ENCODE measurements at regions not wholly inside any gene's neighbourhood (a gene's known extent, or its start where the extent isn't known, plus 50 kb on each side); places are given as distances from the start of the nearest gene placed in this dataset.
A peak's percentile ranks its signal among the peaks of the same experiment; 100 is the strongest.
"Not testable (repeated sequence)": the region's sequence is repeated elsewhere in the genome, so short reads cannot be mapped to it uniquely, and the experiment has no call there.

DNA sequence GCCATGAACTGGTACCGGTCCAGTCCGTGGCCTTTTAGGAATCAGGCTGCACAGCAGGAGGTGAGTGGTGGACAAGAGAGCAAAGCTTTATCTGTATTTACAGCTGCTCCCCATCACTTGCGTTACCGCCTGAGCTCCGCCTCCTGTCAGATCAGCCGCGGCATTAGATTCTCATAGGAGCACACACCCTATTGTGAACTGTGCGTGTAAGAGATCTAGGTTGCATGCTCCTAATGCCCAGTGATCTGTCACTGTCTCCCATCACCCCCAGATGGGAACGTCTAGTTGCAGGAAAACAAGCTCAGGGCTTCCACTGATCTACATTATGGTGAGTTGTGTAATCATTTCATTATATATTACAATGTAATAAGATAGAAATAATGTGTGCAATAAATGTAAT lies 319.9 kb upstream of the NOTCH2NLA start:
- H4K20me1 ChIP-seq (replicated peaks; ENCODE audit: control insufficient read depth, insufficient read depth, low read length); CTCF ChIA-PET (ENCODE audit: low intra/inter-chr PET ratio); H3K4me1 ChIP-seq (replicated peaks in 1 of 2; ENCODE audit: control insufficient read depth in 2 of 2, insufficient read depth in 2 of 2, low read length in 2 of 2); H3K9me1 ChIP-seq (ENCODE audit: control insufficient read depth, insufficient read depth, low read length); H3K4me2 ChIP-seq (ENCODE audit: insufficient read depth, low read length); H2AFZ ChIP-seq (ENCODE audit: low read depth, low read length); in situ Hi-C loops (cut with MboI); H3K27me3 ChIP-seq (ENCODE audit: control insufficient read depth in 2 of 2, insufficient read depth in 2 of 2, low read length in 2 of 2); H3K27ac ChIP-seq (ENCODE audit: extremely low read depth, low read depth, low read length); H3K79me2 ChIP-seq (ENCODE audit: control insufficient read depth, insufficient read depth, low read length); H3K36me3 ChIP-seq (ENCODE audit: control insufficient read depth, insufficient read depth, low read length); FAIRE-seq; ATAC-seq; POLR2A ChIA-PET; BruUV-seq (replicated peaks); H3K9me3 ChIP-seq (replicated peaks; ENCODE audit: control insufficient read depth, insufficient read depth, low read depth, low read length); H3K9ac ChIP-seq (ENCODE audit: insufficient read depth in 1 of 2, low read depth in 2 of 2, low read length in 2 of 2); H3K4me3 ChIP-seq; intact Hi-C loops (cut with micrococcal nuclease): not testable (repeated sequence)
- DNase-seq (ENCODE audit: extremely low read depth in 1 of 4, low spot score in 3 of 4): peak in 1 of 4 experiments; percentile 0
- 0% methylated on average over 5 of the region's 9 CpGs for WGBS (ENCODE audit: insufficient coverage, low coverage, missing lambda C conversion rate)

DNA sequence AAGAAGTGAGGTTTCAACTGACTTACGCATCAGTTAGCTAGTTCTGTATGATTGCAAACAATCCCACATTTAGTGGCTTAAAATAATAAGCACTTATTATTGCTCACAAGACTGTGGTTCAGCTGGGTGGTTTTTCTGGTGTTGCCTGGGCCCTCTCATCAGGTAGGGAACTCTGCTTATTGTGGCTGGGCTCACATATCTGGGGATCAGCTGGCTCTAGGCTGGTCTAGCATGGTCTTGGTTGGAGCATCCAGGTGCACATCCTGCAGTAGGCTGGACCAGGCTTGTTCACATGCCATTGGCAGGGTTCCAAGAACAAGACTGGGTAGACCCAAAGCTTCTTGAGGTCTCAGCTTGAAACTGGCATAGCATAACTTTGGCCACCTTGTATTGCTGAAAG lies 317.4 kb upstream of the NOTCH2NLA start:
- WGBS (ENCODE audit: insufficient coverage, low coverage, missing lambda C conversion rate): no CpG with 5 or more reads among the region's 1 CpG
- H3K27me3 ChIP-seq (ENCODE audit: control insufficient read depth in 2 of 2, insufficient read depth in 2 of 2, low read length in 2 of 2); intact Hi-C loops (cut with micrococcal nuclease); H2AFZ ChIP-seq (ENCODE audit: low read depth, low read length); CTCF ChIA-PET (ENCODE audit: low intra/inter-chr PET ratio); H3K4me2 ChIP-seq (ENCODE audit: insufficient read depth, low read length); H4K20me1 ChIP-seq (replicated peaks; ENCODE audit: control insufficient read depth, insufficient read depth, low read length); H3K9me1 ChIP-seq (ENCODE audit: control insufficient read depth, insufficient read depth, low read length); H3K9ac ChIP-seq (ENCODE audit: insufficient read depth in 1 of 2, low read depth in 2 of 2, low read length in 2 of 2); H3K27ac ChIP-seq (ENCODE audit: extremely low read depth, low read depth, low read length); POLR2A ChIA-PET; ATAC-seq; DNase-seq (ENCODE audit: extremely low read depth in 1 of 4, low spot score in 3 of 4); H3K9me3 ChIP-seq (replicated peaks; ENCODE audit: control insufficient read depth, insufficient read depth, low read depth, low read length); H3K36me3 ChIP-seq (ENCODE audit: control insufficient read depth, insufficient read depth, low read length); H3K79me2 ChIP-seq (ENCODE audit: control insufficient read depth, insufficient read depth, low read length); H3K4me3 ChIP-seq; BruUV-seq (replicated peaks); H3K4me1 ChIP-seq (replicated peaks in 1 of 2; ENCODE audit: control insufficient read depth in 2 of 2, insufficient read depth in 2 of 2, low read length in 2 of 2); in situ Hi-C loops (cut with MboI); FAIRE-seq: not testable (repeated sequence)

DNA sequence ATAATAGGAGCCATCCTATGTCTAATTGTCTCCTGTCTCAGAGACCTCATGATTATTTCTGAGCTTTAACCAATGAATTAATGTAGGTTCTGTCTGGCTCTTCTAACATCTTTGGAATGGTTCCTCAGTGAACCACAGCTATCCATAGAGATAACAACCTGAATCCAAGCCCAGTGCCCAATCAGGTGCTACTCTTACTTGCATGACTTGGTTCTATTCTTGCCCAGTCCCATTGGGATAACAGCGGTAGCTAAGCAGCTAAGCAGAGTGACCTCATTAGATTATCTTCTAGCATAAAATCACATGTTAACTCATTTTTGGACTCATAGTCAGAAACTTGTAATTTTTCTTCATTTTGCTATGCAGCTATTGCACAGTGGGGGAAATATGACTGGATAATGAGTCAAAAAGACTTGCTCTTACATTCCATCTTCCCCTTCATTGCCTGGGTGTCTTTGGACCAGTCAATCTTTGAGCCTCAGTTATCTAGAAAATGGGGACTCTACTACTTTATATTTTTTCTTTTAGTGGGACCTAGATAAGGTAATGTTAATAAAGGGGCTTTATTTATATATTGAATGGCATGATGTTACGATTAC lies 309.1 kb upstream of the NOTCH2NLA start:
- H2AFZ ChIP-seq (ENCODE audit: low read depth, low read length); H3K4me1 ChIP-seq (replicated peaks in 1 of 2; ENCODE audit: control insufficient read depth in 2 of 2, insufficient read depth in 2 of 2, low read length in 2 of 2); POLR2A ChIA-PET; DNase-seq (ENCODE audit: extremely low read depth in 1 of 4, low spot score in 3 of 4); H3K9me1 ChIP-seq (ENCODE audit: control insufficient read depth, insufficient read depth, low read length); H3K79me2 ChIP-seq (ENCODE audit: control insufficient read depth, insufficient read depth, low read length); H4K20me1 ChIP-seq (replicated peaks; ENCODE audit: control insufficient read depth, insufficient read depth, low read length); H3K4me3 ChIP-seq; ATAC-seq; H3K36me3 ChIP-seq (ENCODE audit: control insufficient read depth, insufficient read depth, low read length); H3K27me3 ChIP-seq (ENCODE audit: control insufficient read depth in 2 of 2, insufficient read depth in 2 of 2, low read length in 2 of 2); BruUV-seq (replicated peaks); in situ Hi-C loops (cut with MboI); H3K9me3 ChIP-seq (replicated peaks; ENCODE audit: control insufficient read depth, insufficient read depth, low read depth, low read length); intact Hi-C loops (cut with micrococcal nuclease); FAIRE-seq; H3K9ac ChIP-seq (ENCODE audit: insufficient read depth in 1 of 2, low read depth in 2 of 2, low read length in 2 of 2); CTCF ChIA-PET (ENCODE audit: low intra/inter-chr PET ratio); H3K4me2 ChIP-seq (ENCODE audit: insufficient read depth, low read length); H3K27ac ChIP-seq (ENCODE audit: extremely low read depth, low read depth, low read length): not testable (repeated sequence)
- WGBS (ENCODE audit: insufficient coverage, low coverage, missing lambda C conversion rate): no CpG with 5 or more reads among the region's 2 CpGs

DNA sequence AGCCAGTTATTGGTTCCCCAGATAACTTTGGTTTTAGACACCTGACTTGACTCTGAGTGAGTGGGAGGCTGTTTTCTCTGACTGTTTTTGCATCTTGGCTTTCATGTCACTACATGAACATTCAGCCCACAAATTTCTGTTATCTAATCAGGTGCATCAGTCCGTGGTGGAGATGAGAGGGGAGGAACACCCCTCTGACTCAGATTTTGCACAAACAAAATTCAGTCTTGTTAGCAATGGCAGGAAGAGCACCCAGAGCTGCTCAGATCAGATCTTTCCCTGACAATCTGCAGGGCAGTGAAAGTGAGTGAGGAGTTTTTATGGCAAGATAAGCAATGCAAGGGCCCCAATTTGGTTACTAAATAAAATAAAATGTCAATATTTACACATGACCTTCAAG lies 307.2 kb upstream of the NOTCH2NLA start:
- POLR2A ChIA-PET; H3K4me3 ChIP-seq; H3K9ac ChIP-seq (ENCODE audit: insufficient read depth in 1 of 2, low read depth in 2 of 2, low read length in 2 of 2); DNase-seq (ENCODE audit: extremely low read depth in 1 of 4, low spot score in 3 of 4); H4K20me1 ChIP-seq (replicated peaks; ENCODE audit: control insufficient read depth, insufficient read depth, low read length); H2AFZ ChIP-seq (ENCODE audit: low read depth, low read length); intact Hi-C loops (cut with micrococcal nuclease); ATAC-seq; H3K79me2 ChIP-seq (ENCODE audit: control insufficient read depth, insufficient read depth, low read length); H3K36me3 ChIP-seq (ENCODE audit: control insufficient read depth, insufficient read depth, low read length); H3K4me2 ChIP-seq (ENCODE audit: insufficient read depth, low read length); H3K9me3 ChIP-seq (replicated peaks; ENCODE audit: control insufficient read depth, insufficient read depth, low read depth, low read length); H3K27me3 ChIP-seq (ENCODE audit: control insufficient read depth in 2 of 2, insufficient read depth in 2 of 2, low read length in 2 of 2); H3K4me1 ChIP-seq (replicated peaks in 1 of 2; ENCODE audit: control insufficient read depth in 2 of 2, insufficient read depth in 2 of 2, low read length in 2 of 2); CTCF ChIA-PET (ENCODE audit: low intra/inter-chr PET ratio); FAIRE-seq; in situ Hi-C loops (cut with MboI); H3K27ac ChIP-seq (ENCODE audit: extremely low read depth, low read depth, low read length); H3K9me1 ChIP-seq (ENCODE audit: control insufficient read depth, insufficient read depth, low read length); BruUV-seq (replicated peaks): not testable (repeated sequence)
- WGBS (ENCODE audit: insufficient coverage, low coverage, missing lambda C conversion rate): no CpG with 5 or more reads among the region's 1 CpG

Measured in K562 (cell line).